ENCODE measurements at regions not wholly inside any gene's neighbourhood (a gene's known extent, or its start where the extent isn't known, plus 50 kb on each side); places are given as distances from the start of the nearest gene placed in this dataset.
"Not testable (repeated sequence)": the region's sequence is repeated elsewhere in the genome, so short reads cannot be mapped to it uniquely, and the experiment has no call there.

- DNase-seq: no peak
These were observed 134.6 kb upstream of the RCN1 start for GRCh38 chr11:31956310-31956709.

DNA sequence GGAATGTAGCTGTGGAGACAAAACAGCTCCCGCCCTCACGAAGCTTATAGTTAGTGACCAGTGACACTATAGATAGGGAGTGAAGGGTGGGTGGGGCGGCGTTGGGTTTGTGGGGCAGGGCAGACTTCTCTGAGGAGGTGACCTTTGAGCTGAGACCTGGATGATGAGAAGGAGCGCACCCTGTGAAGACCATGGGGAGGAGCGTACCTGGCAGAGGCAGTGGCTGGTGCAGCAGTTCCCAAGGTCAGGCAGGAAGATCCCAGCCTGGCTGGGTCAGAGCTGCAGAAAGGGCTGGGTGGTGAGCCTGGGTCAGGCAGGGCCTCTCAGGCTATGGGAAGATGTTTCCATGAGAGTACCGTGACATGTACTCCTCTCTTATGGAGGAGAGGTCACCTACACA is 135.0 kb upstream of the RCN1 start:
- DNase-seq: no peak

DNA sequence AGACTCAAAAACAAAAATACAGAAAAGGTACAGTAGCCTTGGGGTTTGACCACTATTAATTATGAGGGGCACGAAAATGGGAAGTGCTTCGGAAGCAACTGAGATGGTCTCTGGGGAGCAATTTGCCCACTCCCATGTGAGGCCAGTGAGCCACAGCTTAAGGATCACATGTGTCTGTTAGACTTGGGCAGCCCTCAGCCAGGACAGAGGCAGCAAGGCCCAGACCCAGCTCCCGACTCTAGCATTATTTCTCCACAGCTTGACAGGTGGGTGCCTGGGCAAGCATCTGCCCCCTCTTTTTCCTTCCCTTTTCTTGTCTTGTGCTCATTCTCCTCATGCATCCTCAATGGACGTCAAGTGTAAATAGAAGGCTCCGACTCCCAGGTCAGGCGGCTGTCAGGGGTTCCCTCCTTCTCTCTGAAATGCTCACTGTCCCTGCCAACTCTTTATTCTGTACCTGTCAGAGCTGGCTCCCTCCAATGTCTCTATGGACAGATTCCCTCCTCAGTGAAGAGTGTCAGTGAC is 137.0 kb upstream of the RCN1 start:
- DNase-seq: no peak

- DNase-seq: not testable (repeated sequence)
These were observed 138.6 kb upstream of the PAX6 start for GRCh38 chr11:31949733-31950200.

DNA sequence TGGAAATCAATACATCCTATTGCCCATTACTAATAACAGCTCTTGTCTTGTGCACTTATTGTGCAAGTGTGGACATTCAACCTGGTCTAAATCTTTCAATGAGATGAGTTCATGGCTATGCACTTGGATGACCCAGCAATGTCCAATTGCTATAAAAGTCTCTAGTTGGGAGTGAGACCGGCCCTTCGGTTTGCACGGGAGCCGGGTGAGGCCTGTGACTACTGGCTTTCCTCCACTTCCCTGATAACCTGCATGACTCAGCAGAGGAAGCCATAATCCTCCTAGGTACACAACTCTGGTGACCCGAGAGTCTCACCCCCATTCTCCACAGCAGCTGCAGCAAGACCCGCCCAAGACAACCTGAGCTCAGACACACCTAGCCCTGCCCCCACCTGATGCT is 135.9 kb upstream of the PAX6 start:
- DNase-seq: no peak

GRCh38 chr11:31943056-31943780 is 132.1 kb upstream of the PAX6 start:
- DNase-seq: no peak

GRCh38 chr11:31940371-31941037 is 129.4 kb upstream of the PAX6 start:
- no peak for DNase-seq

DNA sequence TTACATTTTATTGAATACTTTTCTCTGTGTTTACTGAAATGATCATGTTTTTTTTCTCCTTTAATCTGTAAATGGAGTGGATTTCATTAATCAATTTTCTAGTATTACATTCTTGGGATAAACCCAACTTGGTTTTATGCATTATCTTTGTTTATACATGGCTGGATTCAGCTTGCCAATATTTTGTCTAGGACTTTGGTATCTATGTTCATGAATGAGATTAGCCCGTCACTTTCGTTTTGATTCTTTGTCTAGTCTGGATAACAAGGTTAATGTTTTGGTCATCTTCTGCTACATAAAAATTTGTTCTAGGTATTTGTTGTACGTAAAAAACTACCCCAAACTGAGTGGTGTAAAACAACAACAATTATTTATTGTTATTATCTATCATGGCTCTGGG is 127.9 kb upstream of the PAX6 start:
- DNase-seq: no peak

- no peak for DNase-seq
These were observed 125.2 kb upstream of the PAX6 start for GRCh38 chr11:31936312-31936711.

GRCh38 chr11:31932879-31933278 is 121.8 kb upstream of the PAX6 start:
- DNase-seq: no peak

DNA sequence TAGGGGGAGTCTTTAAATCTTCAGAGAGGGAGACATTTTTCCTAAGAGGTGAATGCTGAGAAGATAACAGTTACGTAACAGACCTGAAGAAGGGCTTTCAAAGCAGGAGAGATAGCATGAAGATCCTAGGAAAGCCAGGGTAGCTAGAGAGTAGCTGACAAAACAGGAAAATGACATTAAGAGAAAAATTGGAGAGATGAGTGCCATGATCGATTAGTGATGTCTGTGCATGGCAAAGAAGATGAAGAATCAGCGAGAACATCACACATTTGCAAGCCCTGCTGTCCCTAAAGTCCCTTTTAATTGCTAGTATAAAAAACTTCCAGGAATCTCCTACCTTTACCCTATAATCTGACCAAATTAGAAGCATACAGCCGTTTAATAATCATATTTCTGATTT is 116.9 kb upstream of the PAX6 start:
- DNase-seq: no peak

- DNase-seq: no peak
These were observed 115.8 kb upstream of the PAX6 start for GRCh38 chr11:31926816-31927528.

DNA sequence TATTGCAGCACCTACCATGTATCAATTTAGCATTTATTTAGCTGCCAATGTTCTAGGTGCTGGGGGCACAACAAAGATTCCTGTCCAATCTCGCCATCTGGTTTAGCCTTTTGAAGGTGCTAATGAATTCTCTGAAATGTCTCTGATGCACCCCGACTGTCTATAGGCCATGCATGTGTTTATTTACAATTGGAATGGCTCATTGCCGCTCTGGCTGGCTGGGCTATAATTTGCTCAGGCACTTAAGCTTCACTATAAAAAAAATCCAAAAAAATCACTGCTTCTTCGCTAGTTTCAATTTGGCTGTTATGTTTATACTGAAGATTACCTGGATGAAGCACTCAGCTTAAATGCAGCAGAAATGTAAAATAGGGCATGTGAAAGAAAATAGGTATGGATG is 115.0 kb upstream of the PAX6 start:
- no peak for DNase-seq

GRCh38 chr11:31922450-31922849 is 111.3 kb upstream of the PAX6 start:
- no peak for DNase-seq

- no peak for DNase-seq
These were observed 110.0 kb upstream of the PAX6 start for GRCh38 chr11:31921081-31921480.

- DNase-seq: no peak
These were observed 108.1 kb upstream of the PAX6 start for GRCh38 chr11:31919175-31919574.

DNA sequence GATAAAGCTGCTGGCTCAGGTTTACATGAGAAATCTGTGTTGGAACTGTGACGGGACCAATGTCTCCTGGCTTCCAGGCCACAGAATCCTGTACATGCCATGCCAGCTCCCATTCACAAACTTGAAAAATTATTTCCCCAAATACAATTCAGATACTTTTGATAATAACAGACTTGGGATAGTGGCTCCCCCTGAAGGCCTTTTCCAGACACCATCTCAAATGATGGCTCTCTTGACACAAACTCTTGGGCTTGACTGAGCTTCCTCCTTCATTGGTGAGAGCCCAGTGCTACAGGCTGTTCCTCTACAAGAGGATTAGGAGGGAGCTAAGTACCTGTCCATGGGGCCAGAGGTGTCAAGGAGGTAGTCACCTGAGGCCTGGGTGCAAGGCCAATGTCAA is 104.7 kb upstream of the PAX6 start:
- DNase-seq: no peak

- no peak for DNase-seq
These were observed 102.9 kb upstream of the PAX6 start for GRCh38 chr11:31913985-31914384.

- no peak for DNase-seq
These were observed 101.7 kb upstream of the PAX6 start for GRCh38 chr11:31912808-31913207.

DNA sequence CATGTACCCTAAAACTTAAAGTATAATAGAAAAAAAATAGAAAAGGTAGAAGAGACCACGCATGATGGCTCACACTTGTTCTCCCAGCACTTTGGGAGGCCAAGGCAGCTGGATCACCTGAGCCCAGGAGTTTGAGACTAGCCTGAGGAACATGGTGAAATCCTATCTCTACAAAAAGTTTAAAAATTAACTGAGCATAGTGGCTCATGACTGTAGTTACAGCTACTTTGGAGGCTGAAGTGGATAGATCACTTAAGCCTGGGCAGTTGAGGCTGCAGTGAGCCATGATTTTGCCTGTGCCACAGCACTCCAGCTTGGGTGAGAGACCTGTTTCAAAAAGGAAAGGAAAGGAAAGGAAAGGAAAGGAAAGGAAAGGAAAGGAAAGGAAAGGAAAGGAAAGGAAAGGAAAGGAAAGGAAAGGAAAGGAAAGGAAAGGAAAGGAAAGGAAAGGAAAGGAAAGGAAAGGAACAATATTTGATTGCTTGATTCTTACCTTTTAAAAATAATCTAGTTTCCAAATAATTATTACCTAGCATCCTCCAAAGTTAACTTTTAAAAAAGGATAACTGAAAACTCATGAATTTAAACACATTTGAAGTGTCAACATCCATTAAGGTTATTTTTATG is 99.9 kb upstream of the PAX6 start:
- no peak for DNase-seq

GRCh38 chr11:31903225-31904074 is 92.3 kb upstream of the PAX6 start:
- no peak for DNase-seq

GRCh38 chr11:31902706-31903105 is 91.6 kb upstream of the PAX6 start:
- DNase-seq: no peak

Data from inflammatory macrophage treated with lipopolysaccharide for 1 hour (primary cell).